ENCODE measurements at regions not wholly inside any gene's neighbourhood (a gene's known extent, or its start where the extent isn't known, plus 50 kb on each side); places are given as distances from the start of the nearest gene placed in this dataset.
"Not testable (repeated sequence)": the region's sequence is repeated elsewhere in the genome, so short reads cannot be mapped to it uniquely, and the experiment has no call there.

DNA sequence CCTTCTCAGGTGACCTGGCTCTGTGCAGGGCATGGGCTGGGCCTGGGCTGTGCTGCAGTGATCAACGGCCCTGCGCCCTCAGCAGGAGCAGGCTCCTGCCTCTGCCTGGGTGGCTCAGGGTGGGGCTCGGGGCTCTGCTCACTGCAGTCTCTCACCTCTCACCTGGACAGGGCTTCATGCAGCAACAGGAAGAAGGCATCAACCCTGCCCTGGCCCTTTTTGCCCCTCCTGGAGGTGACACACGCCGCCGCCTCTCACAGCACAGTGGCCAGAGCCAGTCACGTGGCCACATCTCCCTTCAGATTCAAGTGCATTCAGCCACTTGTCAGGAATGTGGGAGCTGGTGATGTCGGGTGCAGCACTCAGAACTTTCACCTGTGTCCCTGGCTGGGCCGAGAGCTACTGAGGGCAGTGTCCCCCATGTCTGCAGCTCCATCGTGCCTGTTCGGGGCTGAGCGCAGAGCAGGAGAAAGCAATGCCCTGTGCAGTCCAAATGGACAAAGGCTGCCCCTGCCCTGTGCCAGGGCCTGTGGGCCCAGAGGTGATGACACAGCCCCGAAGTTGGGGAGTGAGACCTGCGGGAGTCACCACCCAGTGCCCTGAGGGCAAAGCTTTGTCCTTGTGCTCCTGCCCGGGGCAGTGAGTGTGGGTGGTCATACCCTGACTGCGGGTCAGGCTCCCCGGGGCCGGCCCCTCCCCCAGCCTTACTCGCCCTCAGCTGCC is 314.0 kb downstream of the PTPRU start:
- no peak for DNase-seq

DNA sequence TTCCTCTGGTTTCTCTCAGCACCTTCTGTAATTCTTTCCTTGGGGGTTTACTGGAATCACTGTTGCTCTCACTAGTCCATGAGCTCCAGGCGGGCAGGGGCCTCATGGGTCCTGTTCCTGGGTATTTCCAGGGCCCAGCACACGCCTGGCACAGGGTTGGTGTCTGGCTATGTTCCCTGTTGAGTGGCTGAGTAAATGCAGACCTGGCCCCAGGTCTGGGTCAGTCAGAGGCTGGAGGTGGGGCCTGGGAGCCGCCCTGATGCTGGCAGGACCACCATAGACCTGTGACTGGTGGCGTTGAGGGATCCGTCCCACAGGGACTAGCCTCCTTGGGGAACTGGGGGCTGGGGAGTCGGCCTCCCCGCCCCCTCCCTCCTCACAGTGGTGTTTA is 313.4 kb downstream of the PTPRU start:
- DNase-seq: not testable (repeated sequence)

DNA sequence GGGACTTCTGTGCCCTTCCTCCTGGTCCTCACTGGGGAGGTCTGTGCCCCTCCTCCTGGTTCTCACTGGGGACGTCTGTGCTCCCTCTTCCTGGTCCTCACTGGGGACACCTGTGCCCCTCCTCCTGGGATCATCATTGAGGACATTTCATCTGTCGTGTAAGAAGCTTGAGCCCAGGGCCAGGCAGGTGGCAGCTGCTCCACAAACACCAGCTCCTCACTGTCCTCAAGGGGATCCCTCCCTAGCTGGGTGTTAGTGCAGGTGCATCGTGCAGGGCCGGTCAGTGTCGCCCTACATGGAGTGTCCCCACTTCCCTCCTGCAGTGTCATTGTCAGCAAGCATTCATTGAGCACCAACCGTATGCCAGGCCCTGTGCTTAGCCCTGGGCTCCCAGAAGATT is 312.7 kb downstream of the PTPRU start:
- DNase-seq: peak in 1 of 3 experiments; percentile 6

DNA sequence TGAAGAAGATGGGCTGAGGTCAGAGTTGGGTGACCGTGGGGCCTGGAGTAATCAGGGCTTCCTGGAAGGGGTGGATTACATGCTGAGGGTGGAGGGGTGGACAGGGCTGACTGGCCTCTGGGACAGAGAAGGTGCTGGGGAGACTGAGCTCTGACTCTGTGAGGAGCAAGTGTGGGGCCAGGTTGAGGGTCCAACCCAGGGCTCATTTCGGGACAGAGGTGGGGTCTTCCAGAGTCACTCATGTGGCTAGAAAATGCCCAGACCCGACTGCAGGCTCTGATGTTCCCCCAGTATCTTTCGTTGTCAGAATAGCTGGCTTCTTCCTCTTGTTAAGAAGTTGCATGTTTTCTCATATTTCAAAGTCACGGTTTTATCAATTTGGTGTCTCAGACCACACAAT is 311.8 kb downstream of the PTPRU start:
- DNase-seq: no peak

DNA sequence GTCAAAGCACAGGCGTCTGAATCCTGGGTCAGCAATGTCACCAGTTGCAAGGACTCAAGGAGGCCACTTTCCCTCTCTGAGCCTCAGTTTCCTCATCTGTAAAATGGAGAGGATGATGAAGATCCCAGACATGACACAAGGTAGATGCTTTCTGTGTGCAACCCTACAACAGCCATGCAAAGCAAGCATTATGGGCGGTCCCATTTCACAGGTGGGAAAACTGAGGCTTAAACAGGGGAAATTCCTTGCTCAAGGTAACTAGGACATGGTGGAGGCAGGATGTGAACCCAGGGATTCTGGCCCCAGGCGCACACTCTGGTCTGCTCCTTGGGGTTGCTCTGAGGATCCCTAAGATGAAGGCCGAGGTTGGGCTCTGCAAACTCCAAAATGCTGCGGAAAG is 311.0 kb downstream of the PTPRU start:
- no peak for DNase-seq

DNA sequence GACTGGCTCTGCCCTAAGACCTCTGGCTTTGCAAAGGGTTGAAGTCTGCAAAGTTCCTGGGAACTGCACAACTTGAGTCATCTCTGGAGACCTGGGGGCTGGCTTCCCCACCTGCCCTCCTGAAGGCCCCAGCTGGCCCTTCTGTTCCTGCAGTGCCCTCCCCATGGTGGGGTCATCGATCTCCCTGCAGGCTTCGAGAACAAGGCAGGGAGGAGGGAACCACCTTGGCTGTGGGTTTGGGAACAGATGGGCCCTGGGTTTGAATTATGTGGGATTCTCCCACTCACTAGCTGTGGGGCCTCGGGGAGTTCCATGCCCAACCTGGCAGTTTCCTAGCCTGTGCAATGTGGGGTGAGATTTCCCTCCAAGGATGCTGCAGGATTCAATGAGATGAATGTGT is 310.2 kb downstream of the PTPRU start:
- no peak for DNase-seq

DNA sequence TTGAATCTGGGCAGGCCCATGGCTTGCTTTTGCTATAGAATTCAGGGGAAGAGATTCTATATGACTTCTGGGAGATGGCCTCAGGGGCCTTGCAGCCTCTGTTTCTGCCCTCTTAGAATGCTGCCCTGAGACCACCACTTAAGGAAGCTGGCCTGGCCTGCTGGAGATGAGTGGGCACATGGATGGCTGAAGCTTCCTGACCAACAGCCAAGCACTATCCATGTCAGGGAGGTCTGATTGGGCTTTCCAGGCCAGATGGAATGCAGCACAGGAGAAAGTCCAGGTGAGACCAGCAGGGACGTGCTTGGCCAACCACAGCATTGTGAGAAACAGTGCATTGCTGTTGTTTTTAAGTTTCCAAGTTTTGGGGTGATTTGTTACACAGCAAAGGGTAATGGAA is 308.1 kb downstream of the PTPRU start:
- DNase-seq: no peak

DNA sequence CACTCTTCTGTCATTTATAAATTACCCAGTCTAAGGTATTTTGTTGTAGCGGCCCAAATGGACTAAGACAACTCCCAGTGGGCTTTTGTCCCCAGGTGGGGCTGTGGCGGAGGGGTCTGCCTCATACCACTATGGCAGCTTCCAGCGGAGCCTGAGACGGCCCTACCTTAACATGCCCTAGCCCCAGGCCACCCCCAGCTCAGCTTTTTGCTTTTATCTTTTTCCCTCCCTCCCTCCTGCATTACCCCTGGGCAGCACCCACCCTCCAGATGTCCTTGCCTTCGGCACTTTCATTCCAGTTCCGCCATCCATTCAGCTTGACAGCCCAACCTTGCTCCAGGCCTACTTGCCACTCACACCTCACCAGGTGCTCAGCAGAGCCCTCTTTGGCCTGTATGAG is 307.3 kb downstream of the PTPRU start:
- DNase-seq: no peak

DNA sequence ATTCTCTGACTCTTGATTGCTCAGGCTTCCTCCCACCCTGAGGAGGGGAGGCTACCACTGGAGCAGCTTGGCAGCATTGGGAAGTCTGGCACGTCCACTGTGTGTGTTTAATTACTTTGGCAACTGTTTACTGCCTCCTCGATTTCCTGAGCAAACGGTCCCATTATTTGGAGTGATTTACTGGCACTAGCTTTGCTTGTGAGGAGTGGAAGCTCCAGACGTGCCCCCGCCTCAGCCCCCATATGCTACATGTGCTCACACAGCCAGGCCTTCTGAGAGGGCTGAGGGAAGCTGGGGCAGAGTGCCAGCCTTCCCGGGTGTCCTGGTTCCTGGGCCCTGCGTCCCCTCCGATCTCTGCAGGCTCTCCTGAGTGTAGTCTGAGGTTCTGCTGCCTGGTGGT is 306.2 kb downstream of the PTPRU start:
- peak in 1 of 3 experiments; percentile 18 for DNase-seq

DNA sequence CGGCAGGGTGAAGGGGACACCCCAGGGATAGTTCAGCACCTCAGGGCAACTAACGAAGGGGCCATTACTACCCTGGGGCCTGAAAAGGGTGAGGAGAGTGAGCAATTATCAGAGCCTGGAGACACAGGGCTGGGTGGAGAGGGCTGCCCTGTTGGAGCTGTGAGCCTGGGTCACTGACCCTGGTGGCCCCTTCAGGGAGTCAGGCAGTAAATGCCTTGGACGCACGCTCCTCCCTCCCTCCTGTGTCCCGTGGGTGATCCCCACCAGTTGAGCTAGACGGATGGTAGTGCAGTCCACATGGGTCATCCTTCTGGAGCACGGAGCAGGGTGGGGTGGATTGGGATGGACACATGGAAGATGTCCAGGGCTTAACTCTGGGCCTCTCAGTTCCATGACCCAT is 305.3 kb downstream of the PTPRU start:
- no peak for DNase-seq

DNA sequence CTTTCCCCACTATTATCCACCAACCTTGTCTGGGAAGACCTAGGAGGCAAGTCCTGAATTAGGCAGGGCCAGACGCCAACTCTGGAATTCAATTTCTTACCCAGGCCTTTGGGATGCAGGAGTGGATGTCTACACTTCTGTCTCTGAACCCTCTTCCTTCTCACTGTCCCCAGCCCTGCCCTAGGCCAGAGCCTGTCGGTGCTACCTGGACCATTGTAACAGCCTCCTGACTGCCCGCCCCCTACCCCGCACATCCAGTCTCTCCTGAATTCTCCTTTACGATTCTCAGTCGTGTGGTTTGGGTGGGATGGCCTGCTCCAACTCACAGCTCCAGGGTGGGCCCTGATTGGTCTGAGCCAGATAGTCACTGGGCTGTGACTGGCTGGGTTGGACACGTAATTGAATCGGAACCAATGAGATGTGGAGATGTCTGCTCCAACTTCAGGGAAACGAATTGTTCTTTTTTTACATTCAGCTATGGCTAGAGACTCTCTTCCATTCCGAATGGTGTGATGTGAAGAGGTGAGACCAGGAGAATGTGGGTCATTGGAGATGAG is 304.6 kb downstream of the PTPRU start:
- no peak for DNase-seq

DNA sequence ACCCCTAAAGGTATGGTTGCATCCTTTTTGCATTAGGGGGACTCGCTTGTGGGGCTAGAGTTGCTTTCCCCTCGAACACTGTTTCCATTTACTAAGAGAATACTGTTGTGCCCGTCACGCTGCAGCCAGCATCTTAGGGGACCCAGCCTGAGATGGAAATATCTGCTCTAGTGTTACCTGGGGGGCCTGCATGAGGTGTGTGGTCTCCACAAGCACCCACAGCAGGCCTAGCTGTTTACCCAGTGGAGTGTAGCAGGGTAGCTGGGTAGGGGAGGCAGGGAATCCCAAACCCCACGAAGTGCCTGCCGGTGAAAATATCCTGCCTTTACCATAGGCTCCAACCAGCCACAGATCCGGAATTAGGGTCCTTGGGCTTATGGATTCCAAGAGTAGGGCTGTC is 303.6 kb downstream of the PTPRU start:
- DNase-seq: no peak

DNA sequence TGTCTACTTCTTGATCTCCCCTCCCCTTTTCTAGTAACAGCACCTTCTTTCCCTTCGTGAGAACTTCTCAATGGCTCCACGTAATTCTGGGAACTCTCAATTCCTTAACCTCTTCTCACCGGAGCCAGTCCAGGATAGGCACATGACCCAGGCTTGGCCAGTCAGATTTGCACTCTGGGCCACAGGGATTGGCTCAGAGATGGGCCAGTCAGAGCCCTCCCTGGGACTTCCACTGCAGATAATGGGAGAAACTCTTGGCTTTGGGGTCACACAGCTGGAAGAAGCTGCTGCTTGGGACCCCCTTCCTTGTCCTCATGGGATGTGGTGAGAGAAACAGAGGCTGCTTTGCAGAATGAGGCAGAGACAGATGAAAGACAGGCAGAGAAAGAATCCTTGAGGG is 302.3 kb downstream of the PTPRU start:
- no peak for DNase-seq

DNA sequence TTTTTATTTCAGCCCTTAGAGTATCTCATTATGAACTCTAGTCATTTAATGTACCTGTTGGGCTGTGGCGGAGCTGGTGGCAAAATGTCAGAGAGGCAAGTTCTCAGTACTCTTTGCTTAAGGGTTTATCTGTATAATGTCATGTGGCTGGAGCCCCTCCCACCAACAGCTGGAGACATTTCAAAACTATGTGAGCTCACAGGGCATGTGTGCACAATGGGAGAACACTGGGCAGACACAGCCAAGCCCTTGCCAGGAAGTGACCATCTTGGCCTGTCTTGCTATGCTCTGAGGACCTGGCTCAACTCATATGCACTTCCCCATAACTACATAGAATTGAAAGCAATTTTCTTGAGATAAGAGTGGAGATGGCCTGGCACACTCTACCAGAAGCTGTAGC is 296.4 kb downstream of the PTPRU start:
- DNase-seq: no peak

DNA sequence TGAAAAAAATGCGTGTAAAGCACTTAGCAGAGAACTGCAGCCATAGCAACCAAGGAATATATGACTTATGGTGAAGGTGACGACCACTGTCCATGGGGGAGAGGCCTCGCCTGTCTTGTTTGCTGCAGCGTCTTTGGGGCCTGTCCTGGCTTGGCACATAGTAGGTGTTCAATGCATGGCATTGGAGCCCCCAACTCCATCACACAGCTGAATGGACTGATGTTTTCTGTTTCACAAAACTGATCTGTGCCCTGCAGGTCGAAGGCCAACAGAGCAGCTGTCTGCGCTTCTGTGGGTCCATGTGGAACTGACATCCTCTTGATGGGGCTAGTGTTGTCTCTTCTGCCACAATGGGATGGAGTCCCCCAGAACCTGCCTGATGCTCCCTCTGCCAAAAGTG is 296.0 kb downstream of the PTPRU start:
- DNase-seq: no peak

DNA sequence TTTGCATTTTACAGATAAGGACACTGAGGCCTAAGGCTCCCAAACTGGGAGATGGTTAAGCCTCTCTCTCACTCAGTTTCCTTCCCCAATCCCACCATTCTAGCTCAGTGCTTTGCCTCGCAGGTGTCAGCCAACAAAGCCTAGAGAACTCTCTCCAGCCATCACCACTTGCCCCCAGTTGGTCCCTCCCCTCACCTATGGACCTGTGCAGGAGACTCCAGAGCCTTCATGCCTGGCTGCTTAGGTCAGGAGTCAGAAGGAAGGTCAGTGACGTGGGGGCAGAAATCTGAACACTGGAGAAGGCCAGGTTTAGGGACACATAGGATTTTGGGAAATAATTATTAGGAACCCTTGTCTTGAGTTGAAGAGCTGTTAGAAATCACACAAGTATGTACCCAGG is 295.3 kb downstream of the PTPRU start:
- no peak for DNase-seq

DNA sequence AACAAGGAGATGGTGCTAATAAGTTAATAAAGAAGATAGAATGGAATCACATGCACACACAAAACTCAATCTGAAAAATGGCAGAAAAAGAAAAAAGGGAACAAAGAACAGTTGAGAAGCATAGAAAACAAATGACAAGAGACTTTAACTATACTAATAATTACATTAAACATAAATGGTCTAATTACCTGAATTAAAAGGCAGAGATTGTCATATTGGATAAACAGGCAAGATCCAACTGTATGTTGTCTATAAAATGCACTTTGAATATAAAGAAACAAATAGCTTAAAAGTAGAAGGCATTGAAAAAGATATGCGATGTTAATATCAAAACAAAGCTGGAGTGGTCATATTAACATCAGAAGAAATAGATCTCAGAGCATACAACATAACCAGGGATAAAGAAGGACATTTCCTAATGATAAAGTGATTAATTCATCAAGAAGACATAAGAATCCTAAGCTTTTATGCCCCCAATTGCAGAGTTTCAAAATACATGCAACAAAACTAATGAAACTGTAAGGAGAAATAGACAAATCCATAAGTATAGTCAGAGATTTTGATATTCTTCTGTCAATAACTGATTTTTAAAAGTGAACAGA is 293.5 kb downstream of the PTPRU start:
- DNase-seq: no peak

DNA sequence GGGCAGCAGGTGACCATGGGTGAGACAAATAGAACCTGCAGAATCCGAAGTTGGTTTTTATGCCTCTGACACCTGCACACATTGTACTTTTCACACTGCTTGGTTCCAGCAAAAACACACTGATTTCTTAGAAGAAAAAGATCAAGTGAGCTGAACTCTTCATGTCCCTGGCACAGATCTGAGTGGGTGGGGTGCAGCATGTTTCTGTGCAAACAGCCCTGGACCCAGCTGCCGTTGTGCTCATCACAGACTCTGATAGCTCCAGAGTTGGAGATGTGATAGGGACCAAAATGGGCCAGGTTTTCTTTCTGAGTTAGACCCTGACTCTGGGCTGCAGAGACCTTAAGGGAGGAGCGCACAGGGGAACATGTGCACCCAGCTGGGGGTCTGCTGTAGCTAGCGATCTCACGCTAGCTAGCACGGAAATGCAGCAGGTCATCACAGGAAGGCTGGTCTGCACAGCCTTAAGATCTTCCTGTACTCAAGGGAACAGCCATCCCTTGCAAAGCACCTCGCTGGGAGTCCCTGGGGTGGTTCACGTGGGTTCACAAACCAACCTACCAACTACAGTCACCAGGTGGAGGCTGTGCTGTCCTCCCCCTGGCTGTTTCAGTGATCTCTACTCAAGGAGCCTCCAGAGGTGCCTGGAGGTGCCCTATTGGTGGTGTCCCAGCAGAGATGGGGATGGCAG is 291.1 kb downstream of the PTPRU start:
- DNase-seq: no peak

DNA sequence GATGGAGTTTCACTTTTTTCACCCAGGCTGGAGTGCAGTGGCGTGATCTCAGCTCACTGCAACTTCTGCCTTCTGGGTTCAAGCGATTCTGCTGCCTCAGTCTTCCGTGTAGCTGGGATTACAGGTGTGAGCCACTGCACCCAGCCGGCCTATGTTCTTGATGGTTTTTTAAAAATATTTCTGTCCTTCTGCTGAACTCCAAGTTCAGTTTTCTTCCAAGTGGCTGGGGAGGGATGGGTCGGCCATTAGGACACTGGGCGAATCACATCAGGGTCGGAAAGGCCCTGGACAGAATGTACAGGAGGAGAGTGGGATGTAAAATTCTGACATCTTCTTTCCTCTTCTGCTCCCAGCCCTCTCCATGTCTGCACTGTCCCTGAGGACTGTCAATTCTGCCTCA is 289.6 kb downstream of the PTPRU start:
- DNase-seq: no peak

DNA sequence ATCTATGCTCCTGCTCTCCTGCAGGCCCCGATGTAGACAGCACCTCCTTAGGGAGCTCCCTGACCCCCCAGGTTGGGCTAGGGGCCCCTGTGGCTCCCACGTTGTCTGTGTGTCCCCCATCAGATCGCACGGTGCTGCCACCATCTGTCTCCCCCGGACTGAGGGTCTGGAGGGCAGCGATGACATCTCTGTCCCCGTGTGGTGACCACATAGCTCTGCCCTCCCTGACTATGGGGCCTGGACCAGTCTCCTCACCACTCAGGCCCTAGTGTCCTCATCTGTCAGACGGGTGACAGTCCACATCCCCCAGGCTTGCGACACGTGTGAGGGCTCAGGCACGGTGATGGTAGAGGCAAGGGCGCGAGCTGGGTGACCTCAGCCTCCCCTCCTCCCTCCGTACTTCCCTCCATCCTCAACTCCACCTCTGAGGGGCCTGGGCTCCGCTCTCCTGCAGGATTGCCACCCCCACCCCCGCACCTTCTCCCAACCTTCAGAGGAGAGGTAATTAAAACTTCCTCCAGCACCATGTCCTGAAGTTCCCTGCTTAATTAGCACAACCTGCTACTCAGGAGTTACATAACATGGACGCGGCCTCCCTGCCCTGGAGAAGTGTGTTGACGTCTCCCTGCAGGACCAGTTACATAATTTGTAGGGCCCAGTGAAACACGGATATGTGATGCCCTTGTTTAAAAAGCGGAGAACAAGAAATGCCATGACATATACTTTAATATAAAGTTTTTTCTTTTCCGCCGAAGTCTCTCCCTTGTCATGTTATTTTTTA is 288.2 kb downstream of the PTPRU start:
- DNase-seq: no peak

DNA sequence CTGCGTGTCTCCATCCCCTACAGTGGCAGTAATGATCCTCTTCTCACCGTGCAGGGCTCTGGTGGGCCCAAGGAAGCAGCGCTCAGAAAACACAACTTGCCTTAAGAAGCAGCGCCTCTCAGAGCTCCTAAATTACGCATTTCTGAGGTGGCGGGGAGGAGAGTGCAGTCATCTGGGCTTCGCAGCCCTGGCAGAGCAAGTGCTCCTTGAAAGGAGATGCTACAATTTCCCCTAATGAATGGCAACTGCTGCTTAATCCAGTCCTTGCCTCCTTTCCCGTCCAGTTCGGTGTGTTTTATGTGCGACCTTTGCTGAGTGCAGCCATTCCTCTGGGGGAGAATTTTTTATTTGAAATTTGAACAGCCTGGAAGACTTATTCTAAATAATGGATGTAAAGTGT is 287.3 kb downstream of the PTPRU start:
- no peak for DNase-seq

DNA sequence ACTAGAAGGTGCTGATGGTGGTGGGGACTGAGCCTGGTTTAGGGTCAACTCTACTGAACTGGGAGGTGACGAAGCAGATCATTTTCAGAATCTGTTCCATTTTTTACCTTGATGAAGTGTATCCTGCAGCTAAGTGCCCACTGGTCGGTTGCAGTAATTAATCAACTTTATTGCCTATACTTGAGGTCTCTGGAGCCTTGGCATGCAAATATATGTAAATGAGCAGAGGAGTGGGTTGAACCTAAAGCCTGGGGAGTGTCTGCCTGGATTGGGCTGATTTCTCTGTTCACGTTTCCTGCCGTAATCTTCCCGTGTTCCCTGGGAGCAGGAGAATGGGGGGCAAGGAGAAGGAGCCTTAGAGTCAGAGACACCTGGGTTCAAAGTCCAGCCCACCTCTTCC is 286.8 kb downstream of the PTPRU start:
- DNase-seq: no peak

DNA sequence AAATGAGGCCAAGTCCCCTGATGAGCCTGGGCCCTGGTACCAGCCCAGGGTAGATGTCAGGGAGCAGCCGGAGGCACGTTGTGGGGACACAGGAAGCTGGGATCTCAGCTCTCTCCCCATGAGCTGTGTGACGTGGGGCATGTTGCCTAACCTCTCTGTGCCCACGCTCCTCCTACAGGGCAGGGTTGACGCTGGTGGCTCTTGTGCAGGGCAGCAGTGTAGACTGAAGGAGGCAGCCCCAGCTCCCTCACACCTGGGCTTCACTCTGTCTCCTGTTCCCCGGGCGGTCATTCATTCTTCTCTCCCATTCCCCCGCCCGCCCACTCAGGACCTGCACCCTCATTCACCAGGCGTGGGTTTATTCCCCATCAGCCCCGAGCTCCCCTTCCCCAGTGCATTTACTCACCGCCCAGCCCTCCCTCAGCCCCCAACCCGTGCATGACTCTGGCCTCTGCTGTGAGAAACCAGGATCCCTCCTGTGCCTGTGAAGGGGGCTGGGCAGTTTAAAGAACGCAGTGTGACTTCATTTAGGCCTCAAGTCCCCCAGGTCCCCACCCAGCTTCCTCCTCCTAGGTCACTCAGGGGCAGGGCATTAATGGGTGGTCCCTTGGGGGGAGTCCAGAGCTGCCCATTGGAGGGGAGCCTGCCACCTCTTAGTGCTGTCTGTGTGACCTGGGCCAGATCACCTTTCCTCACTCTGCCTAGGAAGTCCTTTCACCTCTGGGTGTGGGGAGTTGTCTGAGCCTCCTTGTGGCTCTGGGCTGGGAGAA is 285.7 kb downstream of the PTPRU start:
- no peak for DNase-seq

Data from NCI-H1417 (cell line).